GM21786 (cell line): ENCODE measurements at regions not wholly inside any gene's neighbourhood (a gene's known extent, or its start where the extent isn't known, plus 50 kb on each side); places are given as distances from the start of the nearest gene placed in this dataset.

Experiments used
- ATAC-seq: cut with Tn5 transposase; IDR thresholded peaks from one replicate; pipeline ENCODE4 v1.9.1; 2021; ENCODE audit not compliant: unreplicated experiment

DNA sequence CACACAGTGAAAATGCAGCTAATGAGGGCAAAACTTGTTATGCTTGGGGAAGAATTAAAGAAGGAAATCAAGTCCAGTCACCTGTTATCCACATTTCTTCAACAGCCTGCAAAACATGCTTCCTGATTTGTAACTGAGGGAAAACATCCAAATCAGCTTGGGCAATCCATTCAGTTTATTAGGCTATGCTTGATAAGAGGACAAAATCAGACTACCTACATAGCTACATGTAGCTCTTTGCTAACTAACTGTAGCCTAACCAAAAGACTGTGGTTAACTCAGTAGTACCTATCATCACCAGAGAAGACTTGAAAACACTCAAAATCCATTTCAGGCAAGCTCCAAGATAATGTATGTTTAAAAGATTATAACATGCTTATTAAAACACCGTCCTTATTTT is 436.4 kb downstream of the SHQ1 start:
- no peak for ATAC-seq

DNA sequence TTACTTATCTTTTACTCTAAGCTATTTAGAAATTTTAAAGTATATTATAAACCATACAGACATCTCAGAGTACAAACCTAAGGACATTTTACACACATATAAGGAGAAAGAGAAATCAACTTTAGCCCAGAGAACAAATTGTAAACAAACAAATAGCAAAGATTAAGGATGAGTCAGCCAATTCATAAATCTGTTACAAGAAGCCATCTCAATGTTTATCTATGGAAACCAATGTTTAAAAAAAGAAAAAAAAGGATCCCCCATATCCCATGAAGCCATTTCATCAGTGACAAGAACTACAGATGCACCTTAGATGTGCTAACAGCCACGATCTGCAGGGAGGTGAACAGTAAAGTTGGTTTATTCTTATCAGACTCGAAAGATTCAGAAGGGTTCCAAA is 437.1 kb downstream of the SHQ1 start:
- no peak for ATAC-seq

- no peak for ATAC-seq
These were observed 439.1 kb downstream of the SHQ1 start for GRCh38 chr3:72408983-72409779.

GRCh38 chr3:72407766-72408165 is 440.5 kb downstream of the SHQ1 start:
- ATAC-seq, result no peak

GRCh38 chr3:72405943-72406566 is 442.2 kb downstream of the SHQ1 start:
- no peak for ATAC-seq

- no peak for ATAC-seq
These were observed 447.2 kb downstream of the SHQ1 start for GRCh38 chr3:72401005-72401545.

DNA sequence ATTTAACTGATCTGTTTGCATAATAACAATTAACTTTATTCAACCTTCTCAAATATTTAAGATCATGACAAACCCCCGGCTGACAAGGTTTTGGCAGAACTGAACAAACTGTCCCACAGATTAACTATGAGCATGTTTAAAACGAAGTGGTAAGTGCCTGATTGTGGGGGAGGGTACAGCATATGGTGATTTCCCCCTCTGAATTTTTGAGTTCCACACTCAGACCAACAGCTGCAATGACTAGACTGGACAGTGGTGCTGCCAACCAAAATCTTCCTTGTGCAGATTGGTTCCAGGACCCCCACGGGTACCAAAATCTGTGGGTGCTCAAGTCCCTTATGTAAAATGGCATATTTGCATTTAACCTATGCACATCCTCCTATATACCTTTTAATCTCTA is 449.5 kb downstream of the SHQ1 start:
- no peak for ATAC-seq

GRCh38 chr3:72397586-72397985 is 450.7 kb downstream of the SHQ1 start:
- no peak for ATAC-seq

GRCh38 chr3:72396899-72397298 is 451.3 kb downstream of the SHQ1 start:
- no peak for ATAC-seq

GRCh38 chr3:72395776-72396311 is 452.4 kb downstream of the SHQ1 start:
- no peak for ATAC-seq

GRCh38 chr3:72393455-72393854 is 454.8 kb downstream of the SHQ1 start:
- ATAC-seq, result no peak

DNA sequence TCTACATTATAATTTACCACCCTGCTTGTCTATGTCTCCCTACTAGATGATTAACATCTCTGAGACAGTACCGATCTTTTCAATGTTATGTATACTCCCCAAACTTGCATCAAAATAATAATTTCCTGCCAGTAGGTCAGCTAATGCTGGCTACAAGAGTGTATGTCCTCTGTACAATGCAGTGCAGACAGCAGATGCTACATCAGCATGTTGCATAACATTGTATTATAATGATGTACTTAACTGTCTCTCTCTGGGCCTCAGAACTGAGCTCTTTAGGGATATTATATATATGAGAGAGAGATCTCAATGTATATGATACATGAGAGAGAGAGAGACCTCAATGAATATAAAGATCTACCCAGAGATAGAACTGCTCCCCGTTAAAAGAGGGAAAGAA is 456.6 kb downstream of the SHQ1 start:
- ATAC-seq, result no peak

DNA sequence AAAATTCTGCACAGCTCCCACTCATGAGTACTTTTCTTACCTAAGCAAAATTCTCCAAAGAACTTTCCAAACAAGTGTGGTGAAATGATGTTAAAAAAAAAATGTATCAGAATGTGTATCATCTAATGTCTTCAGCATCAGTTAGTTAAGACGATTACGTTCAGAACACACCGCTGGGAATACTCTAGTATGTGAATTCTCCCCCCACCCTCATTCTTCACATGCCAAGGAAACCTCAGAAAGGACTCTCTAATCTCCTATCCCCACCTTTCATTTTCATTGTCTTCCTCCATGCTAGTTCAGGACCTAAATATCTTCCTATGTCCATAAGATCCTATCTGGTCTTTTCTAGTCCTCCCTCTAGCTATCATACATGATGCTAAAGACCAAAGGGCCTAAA is 457.4 kb downstream of the SHQ1 start:
- ATAC-seq, result no peak

DNA sequence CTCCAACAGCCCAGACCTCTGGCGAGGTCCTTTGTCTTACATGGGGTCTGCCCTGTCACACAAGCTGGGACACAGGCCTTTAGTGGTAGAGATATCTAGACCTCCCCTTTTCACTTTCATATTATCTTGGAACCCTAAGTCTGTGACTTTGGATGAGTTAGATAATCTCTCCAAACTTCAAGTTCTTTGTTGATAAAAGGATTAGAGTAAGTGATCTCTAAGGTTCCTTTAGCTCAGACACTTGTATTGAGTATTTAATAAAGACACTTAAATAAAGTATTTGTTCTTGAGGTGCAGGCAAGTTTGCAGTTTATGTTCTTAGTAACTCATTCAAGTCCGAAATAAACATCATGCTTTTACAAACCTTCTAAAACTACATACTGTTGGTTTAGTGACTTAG is 459.6 kb downstream of the SHQ1 start:
- no peak for ATAC-seq

DNA sequence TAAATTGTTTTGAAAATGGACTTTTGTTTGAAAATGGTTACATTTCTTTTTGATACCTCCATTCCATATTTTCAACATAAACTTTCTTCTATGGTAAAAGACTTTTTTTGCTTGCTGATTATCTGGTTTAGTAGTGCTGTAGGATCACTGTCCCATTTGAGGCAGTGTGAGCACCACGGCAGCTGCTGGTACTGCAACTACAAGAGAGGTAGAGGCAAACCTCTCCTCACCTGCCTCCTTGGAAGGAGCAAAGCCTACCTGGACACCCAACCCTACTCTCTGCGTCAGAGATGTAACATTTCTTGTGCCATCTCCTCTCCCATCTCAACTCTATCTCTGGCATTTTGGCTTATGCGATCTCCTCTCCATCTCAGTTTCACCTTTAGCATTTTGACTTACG is 460.1 kb downstream of the SHQ1 start:
- no peak for ATAC-seq

DNA sequence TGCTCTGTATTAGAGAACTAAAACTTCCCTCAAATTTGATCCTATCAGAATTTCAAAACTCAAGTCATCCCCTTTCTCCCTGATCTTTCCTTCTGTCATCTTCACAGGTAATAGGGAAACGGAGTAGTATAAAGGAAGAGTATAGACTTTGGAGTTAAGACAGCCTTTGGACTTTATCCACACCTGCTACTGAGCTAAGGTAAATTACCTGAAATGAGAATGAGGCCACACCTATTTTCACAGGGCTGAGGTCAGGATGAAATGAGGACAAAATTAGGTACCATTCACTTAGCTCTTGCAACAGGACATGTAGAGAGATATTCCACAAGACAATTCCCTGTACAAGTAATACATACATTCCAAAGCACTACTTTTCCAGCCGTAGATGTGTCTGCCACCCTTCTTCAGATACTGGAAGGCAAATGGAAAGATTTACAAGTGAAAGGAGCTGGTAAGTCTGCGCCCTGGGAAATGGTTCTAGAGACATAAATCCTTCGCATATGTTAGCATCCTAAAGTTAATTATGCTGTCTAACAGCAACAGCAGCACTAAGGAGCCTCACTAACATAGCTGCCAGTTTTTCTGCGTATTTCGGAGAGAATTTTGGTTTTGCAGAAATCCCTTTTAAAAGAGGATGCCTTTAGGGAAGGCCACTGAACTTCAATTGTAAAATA is 461.8 kb downstream of the SHQ1 start:
- no peak for ATAC-seq

GRCh38 chr3:72385167-72385566 is 463.1 kb downstream of the SHQ1 start:
- no peak for ATAC-seq

DNA sequence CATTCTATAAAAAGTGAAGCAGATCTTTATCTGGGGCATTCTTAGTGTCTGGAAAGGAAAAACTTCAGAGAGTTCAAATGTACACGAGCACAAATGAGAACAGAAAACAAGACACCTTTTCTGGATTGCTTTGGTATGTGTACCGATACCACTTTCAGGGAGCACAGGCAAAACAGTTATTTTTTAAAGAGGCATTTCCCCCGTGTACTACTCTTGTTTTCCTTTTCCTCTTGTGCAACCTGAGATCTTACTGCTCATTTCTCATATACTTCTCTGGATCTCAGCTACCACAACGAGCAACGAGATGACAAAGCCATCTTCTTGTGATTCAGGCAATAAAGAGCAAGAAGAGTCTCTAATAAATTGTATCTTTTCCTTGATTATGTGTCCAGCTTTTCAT is 463.6 kb downstream of the SHQ1 start:
- no peak for ATAC-seq

DNA sequence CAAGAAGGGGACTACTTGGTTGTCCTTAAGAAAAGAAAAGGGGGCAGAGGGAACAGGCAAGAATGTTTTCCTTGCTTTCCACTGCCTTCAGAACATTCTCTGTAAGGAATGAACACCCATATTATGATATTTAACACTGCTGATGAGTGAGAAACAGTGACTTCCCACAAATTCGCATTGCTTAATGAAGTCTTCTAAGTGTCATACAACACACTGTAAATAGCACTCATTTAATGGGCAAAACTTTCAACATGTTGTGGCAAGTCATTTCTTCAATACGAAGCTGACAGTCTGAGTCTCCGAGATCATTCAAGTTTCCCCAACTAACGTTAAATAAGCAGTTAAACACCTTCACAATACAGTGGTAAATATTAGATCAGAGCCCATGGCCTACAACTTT is 464.4 kb downstream of the SHQ1 start:
- no peak for ATAC-seq

GRCh38 chr3:72383230-72383629 is 465.0 kb downstream of the SHQ1 start:
- ATAC-seq, result no peak

DNA sequence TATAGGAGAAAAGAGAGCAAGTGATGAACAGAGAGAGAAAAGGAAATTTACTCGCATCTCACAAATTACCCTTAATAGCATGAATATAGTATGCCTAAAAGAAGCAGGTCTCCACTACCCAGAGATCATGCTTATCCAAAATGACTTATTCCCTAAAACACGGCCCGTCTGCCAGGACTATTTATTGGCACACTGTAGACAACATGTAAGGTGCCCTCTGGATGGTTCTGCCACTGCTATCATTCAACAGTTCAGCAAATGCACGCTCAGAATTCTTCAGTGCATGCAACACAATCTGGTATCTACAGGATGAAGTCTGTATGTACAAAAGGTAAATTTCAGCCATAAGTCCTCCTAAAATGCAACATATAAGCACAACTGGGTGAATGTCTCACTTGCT is 465.8 kb downstream of the SHQ1 start:
- ATAC-seq, result no peak

DNA sequence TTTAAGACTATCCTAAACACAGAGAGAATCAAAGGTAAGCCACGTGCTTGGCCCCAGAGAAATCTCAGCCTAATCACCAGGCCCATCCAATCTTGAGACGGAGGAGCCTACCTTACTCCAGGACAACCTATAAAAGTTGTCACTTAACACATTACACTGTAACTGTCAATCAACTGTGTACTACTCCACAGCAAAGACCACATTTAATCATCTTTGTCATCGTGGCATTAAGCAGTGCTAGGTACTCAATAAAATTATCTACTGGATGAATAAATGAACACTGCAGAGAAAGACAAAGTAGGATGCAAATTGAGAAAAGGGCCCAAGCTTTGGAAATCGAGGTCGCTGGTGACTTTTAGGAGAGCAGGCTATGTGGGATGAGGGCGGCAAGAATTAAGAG is 466.7 kb downstream of the SHQ1 start:
- ATAC-seq, result no peak
